ENCODE measurements at regions not wholly inside any gene's neighbourhood (a gene's known extent, or its start where the extent isn't known, plus 50 kb on each side); places are given as distances from the start of the nearest gene placed in this dataset.

DNA sequence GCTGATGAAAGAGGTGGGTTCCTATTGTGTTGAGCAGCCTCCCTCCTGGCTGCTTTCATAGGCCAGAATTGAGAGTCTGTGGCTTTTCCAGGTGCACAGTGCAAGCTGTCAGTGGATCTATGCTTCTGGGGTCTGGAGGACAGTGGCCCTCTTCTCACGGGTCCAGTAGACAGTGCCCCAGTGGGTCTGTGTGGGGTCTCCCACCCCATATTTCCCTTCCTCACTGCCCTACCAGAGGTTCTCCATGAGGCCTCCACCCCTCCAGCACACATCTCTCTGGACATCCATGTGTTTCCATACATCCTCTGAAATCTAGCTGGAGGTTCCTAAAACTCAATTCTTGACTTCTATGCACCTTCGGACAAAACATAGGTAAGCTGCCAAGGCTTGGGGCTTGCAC is 201.2 kb downstream of the FAM43A start:
- no peak for TF ChIP-seq CTCF (IDR thresholded peaks at IDR 0.05; ENCODE audit: low read depth, low read length, poor library complexity, severe bottlenecking)
- no peak for TF ChIP-seq EZH2phosphoT487 (IDR thresholded peaks at IDR 0.05; ENCODE audit: borderline replicate concordance, low read length)

All from DOHH2 (cell line).